DOHH2 (cell line): ENCODE measurements at regions not wholly inside any gene's neighbourhood (a gene's known extent, or its start where the extent isn't known, plus 50 kb on each side); places are given as distances from the start of the nearest gene placed in this dataset.

Experiments
- EZH2phosphoT487 ChIP-seq: fragments of 200-600 bp; sonication (generic); IDR thresholded peaks from 2 replicates; pipeline ENCODE4 v1.6.1; 2017; ENCODE audit warnings: borderline replicate concordance, mild to moderate bottlenecking, antibody characterized with exemption, low read length, moderate library complexity, mixed read lengths
- TF ChIP-seq, protein P1 (sequence below): fragments of 200-600 bp; sonication (generic); IDR thresholded peaks from one replicate; pipeline ENCODE4 v1.5.1; 2014; ENCODE audit warnings: antibody characterized with exemption, mild to moderate bottlenecking, low read depth, low read length; ENCODE audit not compliant: poor library complexity, severe bottlenecking

DNA sequence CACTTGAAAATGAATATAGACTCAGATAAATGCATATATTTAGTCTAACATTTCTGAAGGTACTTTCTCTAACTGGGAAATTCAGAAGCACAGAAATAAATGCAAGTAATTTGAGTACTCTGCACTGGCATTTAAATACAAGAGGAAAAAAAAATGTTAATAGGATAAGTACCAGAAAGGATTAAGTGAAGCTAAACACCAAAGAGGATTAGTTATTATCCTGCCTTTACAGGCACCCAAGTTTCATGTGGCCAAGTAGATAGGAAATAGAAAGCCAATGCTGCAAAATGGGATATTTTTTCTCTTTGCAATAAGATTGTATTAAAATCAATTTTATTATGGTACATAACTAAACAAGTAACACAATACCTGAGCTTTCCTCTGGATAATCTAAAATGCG lies 762.5 kb downstream of the PCDH7 start:
- TF ChIP-seq, protein P1, sequence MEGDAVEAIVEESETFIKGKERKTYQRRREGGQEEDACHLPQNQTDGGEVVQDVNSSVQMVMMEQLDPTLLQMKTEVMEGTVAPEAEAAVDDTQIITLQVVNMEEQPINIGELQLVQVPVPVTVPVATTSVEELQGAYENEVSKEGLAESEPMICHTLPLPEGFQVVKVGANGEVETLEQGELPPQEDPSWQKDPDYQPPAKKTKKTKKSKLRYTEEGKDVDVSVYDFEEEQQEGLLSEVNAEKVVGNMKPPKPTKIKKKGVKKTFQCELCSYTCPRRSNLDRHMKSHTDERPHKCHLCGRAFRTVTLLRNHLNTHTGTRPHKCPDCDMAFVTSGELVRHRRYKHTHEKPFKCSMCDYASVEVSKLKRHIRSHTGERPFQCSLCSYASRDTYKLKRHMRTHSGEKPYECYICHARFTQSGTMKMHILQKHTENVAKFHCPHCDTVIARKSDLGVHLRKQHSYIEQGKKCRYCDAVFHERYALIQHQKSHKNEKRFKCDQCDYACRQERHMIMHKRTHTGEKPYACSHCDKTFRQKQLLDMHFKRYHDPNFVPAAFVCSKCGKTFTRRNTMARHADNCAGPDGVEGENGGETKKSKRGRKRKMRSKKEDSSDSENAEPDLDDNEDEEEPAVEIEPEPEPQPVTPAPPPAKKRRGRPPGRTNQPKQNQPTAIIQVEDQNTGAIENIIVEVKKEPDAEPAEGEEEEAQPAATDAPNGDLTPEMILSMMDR: no peak
- TF ChIP-seq EZH2phosphoT487: no peak
